H1 (cell line): ENCODE measurements at regions not wholly inside any gene's neighbourhood (a gene's known extent, or its start where the extent isn't known, plus 50 kb on each side); places are given as distances from the start of the nearest gene placed in this dataset.
A peak's percentile ranks its signal among the peaks of the same experiment; 100 is the strongest.

Experiments used
- CTCF ChIA-PET: fragments of 300-600 bp; sonication (Branson Sonifier 250); formaldehyde crosslinking; loops from one replicate; lab custom pipeline; 2021; ENCODE audit not compliant: partially characterized antibody; lab: Charles Lee
- POLR2A ChIA-PET: fragments of 300-600 bp; sonication (Branson Sonifier 250); formaldehyde crosslinking; loops from one replicate; lab custom pipeline; 2021; ENCODE audit warnings: inconsistent platforms; ENCODE audit not compliant: partially characterized antibody; lab: Charles Lee
- DNase-seq, 2 experiments: peaks; one replicate each; pipeline versions ENCODE4 v3.0.0 to v3.0.0-alpha.2; 2010 to 2022; ENCODE audit warnings: low spot score in 2 of 2, low read depth in 1 of 2, mixed read lengths in 1 of 2
- FAIRE-seq: peaks from 2 replicates; lab custom pipeline; 2011; peaks lifted over from hg19 to GRCh38; lab: Jason Lieb, UNC
- H2AFZ ChIP-seq: 2 replicates; pipeline ENCODE4 v1.8.1; 2012; ENCODE audit warnings: low read length, inconsistent platforms
- H2AK5ac ChIP-seq: 2 replicates; pipeline ENCODE4 v1.6.1; 2013; ENCODE audit warnings: low read depth, low read length
- H2BK120ac ChIP-seq: replicated peaks from 2 replicates; pipeline ENCODE3; 2013; ENCODE audit warnings: low read depth, low read length, inconsistent platforms
- H2BK12ac ChIP-seq: 2 replicates; pipeline ENCODE4 v1.6.1; 2013; ENCODE audit warnings: low read depth, low read length
- H2BK15ac ChIP-seq: 2 replicates; pipeline ENCODE4 v1.6.1; 2013; ENCODE audit warnings: low read length
- H2BK20ac ChIP-seq: 2 replicates; pipeline ENCODE4 v1.6.1; 2013; ENCODE audit warnings: low read length
- H2BK5ac ChIP-seq: 2 replicates; pipeline ENCODE4 v1.6.1; 2013; ENCODE audit warnings: low read depth, low read length
- H3K14ac ChIP-seq: 2 replicates; pipeline ENCODE4 v1.6.1; 2013; ENCODE audit warnings: inconsistent platforms; ENCODE audit not compliant: insufficient read length
- H3K18ac ChIP-seq: 2 replicates; pipeline ENCODE4 v1.6.1; 2013; ENCODE audit warnings: low read length; ENCODE audit errors: extremely low read depth
- H3K23ac ChIP-seq: 2 replicates; pipeline ENCODE4 v1.6.1; 2013; ENCODE audit warnings: inconsistent platforms; ENCODE audit not compliant: insufficient read length
- H3K23me2 ChIP-seq: 2 replicates; pipeline ENCODE4 v1.6.1; 2013; ENCODE audit warnings: low read depth, low read length
- H3K27ac ChIP-seq: 2 replicates; pipeline ENCODE4 v1.6.1; 2011; ENCODE audit warnings: low read depth, low read length, inconsistent platforms
- H3K27me3 ChIP-seq, 4 experiments: replicated peaks in 1 of 4; 1 replicate in 1 of 4; 2 replicates in 3 of 4; pipeline versions ENCODE4 v1.6.1 to v1.8.1; 2011 to 2013; ENCODE audit warnings: low read length in 3 of 4, mild to moderate bottlenecking in 3 of 4, inconsistent platforms in 2 of 4, mixed read lengths in 2 of 4, moderate library complexity in 1 of 4; ENCODE audit not compliant: control insufficient read depth in 3 of 4, insufficient read depth in 3 of 4; ENCODE audit errors: extremely low read depth in 1 of 4
- H3K36me3 ChIP-seq, 4 experiments: 2 replicates each; pipeline versions ENCODE4 v1.6.1 to v1.8.1; 2011 to 2013; ENCODE audit warnings: mild to moderate bottlenecking in 4 of 4, low read length in 3 of 4, moderate library complexity in 2 of 4, control low read depth in 1 of 4, inconsistent platforms in 1 of 4; ENCODE audit not compliant: insufficient read depth in 4 of 4, control insufficient read depth in 2 of 4
- H3K4ac ChIP-seq: replicated peaks from 2 replicates; pipeline ENCODE3; 2013; ENCODE audit warnings: low read length, low read depth, mixed read lengths, inconsistent platforms; ENCODE audit not compliant: insufficient read length
- H3K4me1 ChIP-seq, 4 experiments: replicated peaks in 1 of 4; 1 replicate in 1 of 4; 2 replicates in 3 of 4; pipeline versions ENCODE4 v1.6.1 to v1.8.1; 2011 to 2013; ENCODE audit warnings: low read length in 3 of 4, inconsistent platforms in 2 of 4, mixed read lengths in 1 of 4; ENCODE audit not compliant: insufficient read depth in 4 of 4, control insufficient read depth in 3 of 4
- H3K4me2 ChIP-seq, 2 experiments: 2 replicates each; pipeline versions ENCODE4 v1.6.1 to v1.8.1; 2011 to 2013; ENCODE audit warnings: low read depth in 2 of 2, low read length in 2 of 2, control low read depth in 1 of 2, inconsistent platforms in 1 of 2, mild to moderate bottlenecking in 1 of 2; ENCODE audit not compliant: insufficient read depth in 1 of 2
- H3K4me3 ChIP-seq, 4 experiments: fragments of 200-600, 300-600 bp in 1 of 4; sonication (generic), shearing (Covaris generic), sonication (Bioruptor Twin) in 1 of 4; 2 replicates each; pipeline versions ENCODE4 v1.5.1 to v1.8.1; 2011 to 2016; ENCODE audit warnings: low read length in 4 of 4, low read depth in 3 of 4, control low read depth in 2 of 4, inconsistent platforms in 2 of 4, mild to moderate bottlenecking in 2 of 4, mixed read lengths in 1 of 4, moderate library complexity in 1 of 4; ENCODE audit not compliant: insufficient read depth in 2 of 4; ENCODE audit errors: extremely low read depth in 1 of 4
- H3K56ac ChIP-seq: replicated peaks from 2 replicates; pipeline ENCODE3; 2013; ENCODE audit warnings: low read depth, mild to moderate bottlenecking, mixed read lengths, low read length, inconsistent platforms; ENCODE audit not compliant: insufficient read length
- H3K79me1 ChIP-seq: 2 replicates; pipeline ENCODE4 v1.6.1; 2013; ENCODE audit warnings: low read depth, low read length, control low read depth
- H3K79me2 ChIP-seq, 2 experiments: 2 replicates each; pipeline versions ENCODE4 v1.6.1 to v1.8.1; 2012 to 2013; ENCODE audit warnings: low read length in 2 of 2, mild to moderate bottlenecking in 2 of 2, inconsistent platforms in 1 of 2; ENCODE audit not compliant: insufficient read depth in 2 of 2, control insufficient read depth in 1 of 2
- H3K9ac ChIP-seq, 4 experiments: replicated peaks in 1 of 4; 1 replicate in 1 of 4; 2 replicates in 3 of 4; pipeline versions ENCODE4 v1.6.1 to v1.8.1; 2011 to 2013; ENCODE audit warnings: low read depth in 3 of 4, low read length in 3 of 4, control low read depth in 2 of 4, mild to moderate bottlenecking in 2 of 4, moderate library complexity in 2 of 4, inconsistent platforms in 1 of 4; ENCODE audit errors: extremely low read depth in 1 of 4
- H3K9me3 ChIP-seq, 2 experiments: 2 replicates each; pipeline versions ENCODE4 v1.6.1 to v1.8.1; 2012 to 2013; ENCODE audit warnings: mild to moderate bottlenecking in 2 of 2, moderate library complexity in 2 of 2, control low read depth in 1 of 2, inconsistent platforms in 1 of 2, low read depth in 1 of 2, low read length in 1 of 2, mixed read lengths in 1 of 2; ENCODE audit not compliant: insufficient read depth in 2 of 2
- H4K20me1 ChIP-seq, 2 experiments: replicated peaks in 1 of 2; 2 replicates each; pipeline versions ENCODE3 to v1.8.1; 2011 to 2013; ENCODE audit warnings: inconsistent platforms in 2 of 2, low read length in 2 of 2, mild to moderate bottlenecking in 1 of 2; ENCODE audit not compliant: insufficient read depth in 2 of 2, control insufficient read depth in 1 of 2
- H4K5ac ChIP-seq: 2 replicates; pipeline ENCODE4 v1.6.1; 2013; ENCODE audit warnings: low read length, low read depth, mixed read lengths, inconsistent platforms; ENCODE audit not compliant: insufficient read length
- H4K8ac ChIP-seq: 2 replicates; pipeline ENCODE4 v1.8.0; 2013; ENCODE audit warnings: mild to moderate bottlenecking, moderate library complexity, low read length, inconsistent platforms; ENCODE audit not compliant: insufficient read depth; ENCODE audit errors: extremely low read depth
- H4K91ac ChIP-seq: replicated peaks from 2 replicates; pipeline ENCODE3; 2013; ENCODE audit warnings: low read length, mixed read lengths, inconsistent platforms; ENCODE audit not compliant: insufficient read length
- CREB1 ChIP-seq: IDR thresholded peaks from 2 replicates; pipeline ENCODE4 v1.6.1; 2012; ENCODE audit warnings: inconsistent platforms
- FOSL1 ChIP-seq: IDR thresholded peaks from 2 replicates; pipeline ENCODE4 v1.6.1; 2011; ENCODE audit warnings: mild to moderate bottlenecking, low read depth, low read length, moderate library complexity; ENCODE audit not compliant: insufficient read depth
- HDAC6 ChIP-seq: IDR thresholded peaks from one replicate; pipeline ENCODE4 v1.7.1; 2012; ENCODE audit warnings: low read depth, mild to moderate bottlenecking, inconsistent platforms, low read length, moderate library complexity
- JUND ChIP-seq: IDR thresholded peaks from 2 replicates; pipeline ENCODE4 v1.6.1; 2011; ENCODE audit warnings: mild to moderate bottlenecking, improper control_type of control experiment, low read length
- SIX5 ChIP-seq: IDR thresholded peaks from 2 replicates; pipeline ENCODE4 v1.6.1; 2011; ENCODE audit warnings: mild to moderate bottlenecking, low read depth, low read length
- ZNF274 ChIP-seq: IDR thresholded peaks from 2 replicates; pipeline ENCODE4 v1.7.0; 2012; ENCODE audit warnings: low read length, borderline replicate concordance; ENCODE audit errors: extremely low read depth
- WGBS, 2 experiments: shearing (Covaris generic) in 1 of 2; methylation state at CpG; one replicate each; pipeline versions ENCODE4 v1.1.6 to v1.1.7; 2013 to 2015; ENCODE audit warnings: low lambda C conversion rate in 2 of 2, mixed read lengths in 2 of 2, inconsistent platforms in 1 of 2, low coverage in 1 of 2, missing lambda C conversion rate in 1 of 2; ENCODE audit not compliant: insufficient replicate concordance in 2 of 2, insufficient coverage in 1 of 2, insufficient read length in 1 of 2; ENCODE audit errors: extremely low coverage in 1 of 2, missing lambda C conversion rate in 1 of 2; 5-methylcytosine and 5-hydroxymethylcytosine counted together
- TF ChIP-seq, protein P1 (sequence below), 3 experiments: IDR thresholded peaks; 1 replicate in 2 of 3; 2 replicates in 1 of 3; pipeline versions ENCODE4 v1.5.1 to v1.6.1; 2011; ENCODE audit warnings: low read length in 3 of 3, mild to moderate bottlenecking in 3 of 3, inconsistent platforms in 2 of 3, low read depth in 1 of 3, moderate library complexity in 1 of 3; ENCODE audit not compliant: insufficient read depth in 1 of 3; ENCODE audit errors: control extremely low read depth in 1 of 3

- DNase-seq = no peak
- POLR2A ChIA-PET = interaction anchor here (0.6 to 1.2 kb wide), 5 partner anchors 14 to 223 kb away, joined by 3 to 4 read pairs (median 3); no protein-coding TSS in a partner anchor
Measured at GRCh38 chr4:189178125-189178746, 762.4 kb upstream of the FRG1 start.

More at GRCh38 chr4:189178125-189178746, 762.4 kb upstream of the FRG1 start:
- no peaks in the 10 kb centered on the region for H3K79me1 ChIP-seq
- H3K9ac ChIP-seq = no peak overlapping the region
- peak overlapping the region; percentile 81 for H3K18ac ChIP-seq
- H3K27me3 ChIP-seq = no peaks in the 10 kb centered on the region
- H3K9me3 ChIP-seq = no peaks in the 10 kb centered on the region
- TF ChIP-seq HDAC6 (no peak), JUND (no peak), ZNF274 (no peak), CREB1 (no peak), FOSL1 (no peak), SIX5 (no peak)
- TF ChIP-seq, protein P1, sequence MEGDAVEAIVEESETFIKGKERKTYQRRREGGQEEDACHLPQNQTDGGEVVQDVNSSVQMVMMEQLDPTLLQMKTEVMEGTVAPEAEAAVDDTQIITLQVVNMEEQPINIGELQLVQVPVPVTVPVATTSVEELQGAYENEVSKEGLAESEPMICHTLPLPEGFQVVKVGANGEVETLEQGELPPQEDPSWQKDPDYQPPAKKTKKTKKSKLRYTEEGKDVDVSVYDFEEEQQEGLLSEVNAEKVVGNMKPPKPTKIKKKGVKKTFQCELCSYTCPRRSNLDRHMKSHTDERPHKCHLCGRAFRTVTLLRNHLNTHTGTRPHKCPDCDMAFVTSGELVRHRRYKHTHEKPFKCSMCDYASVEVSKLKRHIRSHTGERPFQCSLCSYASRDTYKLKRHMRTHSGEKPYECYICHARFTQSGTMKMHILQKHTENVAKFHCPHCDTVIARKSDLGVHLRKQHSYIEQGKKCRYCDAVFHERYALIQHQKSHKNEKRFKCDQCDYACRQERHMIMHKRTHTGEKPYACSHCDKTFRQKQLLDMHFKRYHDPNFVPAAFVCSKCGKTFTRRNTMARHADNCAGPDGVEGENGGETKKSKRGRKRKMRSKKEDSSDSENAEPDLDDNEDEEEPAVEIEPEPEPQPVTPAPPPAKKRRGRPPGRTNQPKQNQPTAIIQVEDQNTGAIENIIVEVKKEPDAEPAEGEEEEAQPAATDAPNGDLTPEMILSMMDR (IDR thresholded peaks at IDR 0.05; ENCODE audit: control extremely low read depth in 1 of 3, insufficient read depth in 1 of 3, low read depth in 1 of 3, low read length in 3 of 3) = no peak
- peak overlapping the region; percentile 68; the same call in 1 of the 2 replicates for H2BK20ac ChIP-seq
- H2BK120ac ChIP-seq = peak overlapping the region; percentile 96
- no peak overlapping the region for H2BK15ac ChIP-seq
- H3K23me2 ChIP-seq = no peaks in the 10 kb centered on the region
- 74% methylated on average over 3 of the region's 3 CpGs; no CpG with 5 or more reads in 1 of the 2 experiments for WGBS, 2 experiments
- peak overlapping the region; percentile 88 for H4K91ac ChIP-seq
- peaks cover 2 to 18% (median 10%) of the 10 kb centered on the region in 4 experiments for H3K4me1 ChIP-seq
- peak overlapping the region; percentile 9 to 34; a peak in 3 of 4 replicates for H3K4me2 ChIP-seq
- no peaks in the 10 kb centered on the region for H4K20me1 ChIP-seq
- H2BK5ac ChIP-seq = peak overlapping the region; percentile 96; the same call in 1 of the 2 replicates
- H2AFZ ChIP-seq = no peak overlapping the region
- H4K8ac ChIP-seq = no peak overlapping the region
- peak overlapping the region; percentile 56 for H3K27ac ChIP-seq
- H3K36me3 ChIP-seq = no peaks in the 10 kb centered on the region
- peak overlapping the region; percentile 43; the same call in 1 of the 2 replicates for H2AK5ac ChIP-seq
- H3K14ac ChIP-seq = no peak overlapping the region
- H3K4ac ChIP-seq = peak overlapping the region; percentile 92
- no peak overlapping the region for H3K23ac ChIP-seq
- peak overlapping the region; percentile 91; the same call in 1 of the 2 replicates for H2BK12ac ChIP-seq
- CTCF ChIA-PET = interaction anchor here (0.6 to 2.5 kb wide), 5 partner anchors 12 to 1092 kb away, joined by 3 to 14 read pairs (median 7); no protein-coding TSS in a partner anchor
- no peak overlapping the region for H3K4me3 ChIP-seq
- no peaks in the 10 kb centered on the region for H3K79me2 ChIP-seq
- H3K56ac ChIP-seq = no peak overlapping the region
- H4K5ac ChIP-seq = peak overlapping the region; percentile 82
- peak; percentile 28 for FAIRE-seq
